HG03280 (cell line): ENCODE measurements at regions not wholly inside any gene's neighbourhood (a gene's known extent, or its start where the extent isn't known, plus 50 kb on each side); places are given as distances from the start of the nearest gene placed in this dataset.
"Not testable (repeated sequence)": the region's sequence is repeated elsewhere in the genome, so short reads cannot be mapped to it uniquely, and the experiment has no call there.

Source experiments
- ATAC-seq: cut with Tn5 transposase; IDR thresholded peaks from one replicate; pipeline ENCODE4 v1.9.1; 2021; ENCODE audit warnings: mild to moderate bottlenecking, moderate library complexity; ENCODE audit not compliant: unreplicated experiment

- ATAC-seq = no peak
Measured at GRCh38 chr7:25436413-25436812, 208.1 kb upstream of the NPVF start.

- no peak for ATAC-seq
Measured at GRCh38 chr7:25437308-25437707, 209.0 kb upstream of the NPVF start.

- no peak for ATAC-seq
Measured at GRCh38 chr7:25444991-25445390, 216.7 kb upstream of the NPVF start.

- no peak for ATAC-seq
Measured at GRCh38 chr7:25448301-25448700, 220.0 kb upstream of the NPVF start.

GRCh38 chr7:25454020-25454419, 225.7 kb upstream of the NPVF start:
- no peak for ATAC-seq

GRCh38 chr7:25454562-25455041, 226.3 kb upstream of the NPVF start:
- no peak for ATAC-seq

- no peak for ATAC-seq
Measured at GRCh38 chr7:25455683-25456251, 227.5 kb upstream of the NPVF start.

GRCh38 chr7:25456467-25457171, 228.3 kb upstream of the NPVF start:
- no peak for ATAC-seq

- ATAC-seq = no peak
Measured at GRCh38 chr7:25459057-25459456, 230.8 kb upstream of the NPVF start.

GRCh38 chr7:25460433-25460832, 232.1 kb upstream of the NPVF start:
- no peak for ATAC-seq

- no peak for ATAC-seq
Measured at GRCh38 chr7:25469669-25470068, 241.4 kb upstream of the NPVF start.

- no peak for ATAC-seq
Measured at GRCh38 chr7:25476863-25477499, 248.7 kb upstream of the NPVF start.

GRCh38 chr7:25478221-25478620, 249.9 kb upstream of the NPVF start:
- ATAC-seq = not testable (repeated sequence)

- no peak for ATAC-seq
Measured at GRCh38 chr7:25478925-25479324, 250.6 kb upstream of the NPVF start.

- no peak for ATAC-seq
Measured at GRCh38 chr7:25481891-25482290, 253.6 kb upstream of the NPVF start.

GRCh38 chr7:25482631-25483030, 254.3 kb upstream of the NPVF start:
- ATAC-seq = no peak

- no peak for ATAC-seq
Measured at GRCh38 chr7:25485026-25485425, 256.7 kb upstream of the NPVF start.

- no peak for ATAC-seq
Measured at GRCh38 chr7:25486656-25487055, 258.4 kb upstream of the NPVF start.

GRCh38 chr7:25493805-25494366, 265.6 kb upstream of the NPVF start:
- no peak for ATAC-seq

- no peak for ATAC-seq
Measured at GRCh38 chr7:25494896-25495295, 266.6 kb upstream of the NPVF start.

GRCh38 chr7:25495342-25496250, 267.3 kb upstream of the NPVF start:
- ATAC-seq = no peak
